Stimulated activated CD4-positive, alpha-beta T cell treated with anti-CD3 and anti-CD28 coated beads, Interleukin-4, amount 100 ng/mL, for 4 hours (primary cell): ENCODE measurements at regions not wholly inside any gene's neighbourhood (a gene's known extent, or its start where the extent isn't known, plus 50 kb on each side); places are given as distances from the start of the nearest gene placed in this dataset.
A peak's percentile ranks its signal among the peaks of the same experiment; 100 is the strongest.

Experiments used
- DNase-seq, 2 experiments: peaks; one replicate each; pipeline ENCODE4 v3.0.0-alpha.2; 2020

DNA sequence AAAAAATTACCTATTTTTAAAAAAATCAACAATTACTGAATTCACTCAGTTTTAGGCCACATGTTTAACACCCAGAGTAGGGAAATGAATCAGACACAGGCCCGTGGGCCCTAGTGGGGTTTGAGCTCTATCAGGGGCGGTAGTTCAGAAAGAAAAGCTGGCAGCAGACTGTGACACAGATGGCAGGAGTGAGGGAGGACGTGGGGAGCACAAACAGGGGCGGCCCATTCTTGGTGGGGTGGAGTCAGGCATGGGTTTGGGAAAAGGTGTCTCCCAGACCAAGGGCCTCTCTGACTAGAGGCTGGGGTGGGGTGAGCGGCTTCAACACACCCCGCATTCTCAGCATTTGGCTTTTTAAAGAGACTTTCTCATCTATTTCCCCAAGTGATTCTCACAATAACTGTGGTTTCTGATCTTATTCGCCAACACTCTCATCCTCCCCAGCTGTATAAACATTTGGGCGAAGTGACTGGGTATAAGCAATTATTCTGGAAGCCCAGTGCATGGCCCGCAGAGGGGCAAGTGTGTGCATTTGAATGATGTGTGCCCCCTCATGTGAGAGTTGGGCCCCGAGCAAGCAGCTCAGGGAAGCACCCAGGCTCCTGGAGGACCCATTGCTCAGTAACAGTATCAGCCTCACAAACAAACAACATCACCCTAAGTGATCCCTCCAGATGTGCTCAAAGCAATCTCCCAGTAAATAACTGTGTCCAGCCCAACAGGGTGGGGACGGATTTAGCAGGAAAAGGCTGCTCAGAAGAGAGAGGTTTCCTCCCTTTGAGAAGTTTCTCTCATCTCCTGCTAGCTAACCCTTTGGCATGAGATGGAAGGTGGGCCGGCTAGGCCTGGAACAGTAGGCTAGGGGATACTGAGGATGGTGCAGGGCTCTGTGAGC lies 437.6 kb upstream of the ZMIZ1 start:
- no peak for DNase-seq

DNA sequence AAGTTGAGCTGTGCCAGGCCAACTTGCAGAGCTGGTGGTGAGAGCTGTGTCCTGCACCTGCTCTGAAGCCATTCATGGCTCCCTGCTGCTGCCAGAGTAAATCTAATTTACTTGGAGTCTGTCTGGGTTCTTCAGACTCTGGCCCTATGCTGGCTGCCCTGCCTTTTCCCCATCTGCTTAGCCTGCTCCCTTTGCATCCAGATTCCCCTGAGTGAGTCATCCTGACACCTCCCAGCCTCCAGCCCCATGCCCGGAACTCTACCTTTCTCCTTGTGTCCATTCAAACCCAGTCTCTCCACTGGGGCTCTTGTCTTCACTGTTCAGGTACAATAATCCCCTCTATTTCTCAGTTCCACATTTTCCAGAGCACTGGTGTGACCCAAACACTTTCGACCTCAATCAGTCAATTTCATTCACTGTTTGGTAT lies 434.4 kb upstream of the ZMIZ1 start:
- DNase-seq: no peak

DNA sequence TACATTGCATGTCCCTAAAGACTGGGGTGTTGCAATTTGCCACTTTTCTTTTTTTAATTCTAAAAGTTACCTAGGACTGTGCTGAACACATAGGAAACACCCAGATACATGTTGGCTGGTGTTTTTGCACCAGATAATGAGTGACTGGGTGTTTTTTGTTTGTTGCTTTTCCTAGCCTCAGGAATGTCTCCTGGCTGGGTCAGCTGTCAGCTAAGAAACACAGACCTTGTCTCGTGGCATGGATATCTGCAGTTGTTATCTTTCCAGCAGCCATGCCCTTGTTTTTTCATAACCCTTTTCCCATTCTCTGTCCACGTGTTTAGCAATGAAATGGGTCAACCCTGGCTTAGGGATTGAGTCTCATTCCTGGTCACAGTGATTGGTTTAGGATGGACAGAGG lies 433.9 kb upstream of the ZMIZ1 start:
- no peak for DNase-seq

DNA sequence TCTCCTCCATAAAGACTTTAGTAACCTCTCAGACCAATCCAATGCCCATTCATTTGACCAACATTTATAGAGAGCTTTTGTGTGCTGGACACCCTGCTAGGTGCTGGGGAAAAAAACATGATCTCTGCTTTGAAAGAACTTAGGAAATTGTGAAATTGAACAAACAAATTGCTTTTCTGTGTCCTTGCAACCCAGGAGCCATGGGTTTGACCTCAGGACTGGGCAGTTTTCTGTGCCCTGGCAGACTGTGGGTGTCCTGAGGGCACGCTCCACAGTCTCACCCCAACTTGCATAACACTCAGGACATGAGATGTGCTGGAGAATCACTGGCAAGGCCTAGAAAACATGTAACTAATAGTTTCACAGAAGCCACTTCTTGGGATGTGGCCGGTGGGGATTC lies 429.1 kb upstream of the ZMIZ1 start:
- no peak for DNase-seq

DNA sequence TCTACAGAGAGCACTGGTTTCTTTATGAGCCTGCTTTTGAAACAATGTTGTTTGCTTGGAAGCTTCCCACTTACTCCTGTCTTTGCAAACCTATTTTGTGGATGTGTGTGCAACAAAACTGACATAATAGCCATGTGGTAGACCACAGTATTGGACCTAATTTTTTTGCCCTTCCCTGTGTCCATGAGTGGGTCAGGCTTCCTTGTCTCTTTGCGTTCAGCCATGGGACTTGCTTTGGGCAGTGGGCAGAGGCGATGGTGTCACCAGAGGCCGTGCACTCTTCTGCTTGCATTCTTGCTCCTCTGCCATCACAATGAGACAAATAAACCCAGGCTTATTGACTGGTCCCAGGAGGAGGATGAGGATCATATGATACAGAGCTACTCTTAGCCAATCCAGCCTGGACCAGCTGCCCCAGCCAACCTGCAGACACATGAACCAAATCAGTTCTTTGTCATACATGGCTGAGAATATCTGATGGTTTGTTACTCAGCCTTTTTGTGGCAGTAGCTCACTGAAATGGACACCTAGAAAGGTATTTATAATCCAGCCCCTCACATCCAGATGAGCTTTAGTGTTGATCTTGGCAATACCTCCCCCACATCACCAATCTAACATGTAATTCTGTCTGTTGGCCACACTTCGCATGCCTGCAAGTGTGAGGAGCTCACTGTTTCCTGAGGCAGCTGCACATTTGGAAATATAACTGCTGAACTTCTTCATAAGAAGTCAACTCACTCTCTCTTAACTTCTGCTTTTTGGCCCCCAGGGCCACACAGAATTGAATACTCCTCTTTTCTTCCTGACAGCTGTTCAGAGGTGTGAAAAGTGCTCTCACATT lies 427.8 kb upstream of the ZMIZ1 start:
- DNase-seq: no peak

DNA sequence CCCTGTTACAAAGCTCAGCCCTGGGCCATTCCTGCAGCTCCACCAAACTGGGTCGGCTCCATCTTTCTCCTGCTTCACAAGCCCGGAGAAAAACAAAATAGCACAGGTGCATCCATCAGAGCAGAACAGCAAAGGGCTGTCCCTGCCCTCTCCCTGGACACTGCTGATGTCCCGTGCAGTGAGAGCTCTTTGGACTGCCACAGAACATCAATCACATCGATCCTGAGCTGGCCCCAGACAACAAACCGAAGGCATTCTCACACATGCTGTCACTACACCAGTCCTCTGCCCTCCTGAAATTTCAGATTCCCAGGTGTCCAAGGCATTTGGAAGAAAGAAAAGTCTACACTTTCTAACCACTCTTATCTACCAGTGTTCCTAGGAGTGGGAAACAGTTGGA lies 427.1 kb upstream of the ZMIZ1 start:
- DNase-seq: no peak

DNA sequence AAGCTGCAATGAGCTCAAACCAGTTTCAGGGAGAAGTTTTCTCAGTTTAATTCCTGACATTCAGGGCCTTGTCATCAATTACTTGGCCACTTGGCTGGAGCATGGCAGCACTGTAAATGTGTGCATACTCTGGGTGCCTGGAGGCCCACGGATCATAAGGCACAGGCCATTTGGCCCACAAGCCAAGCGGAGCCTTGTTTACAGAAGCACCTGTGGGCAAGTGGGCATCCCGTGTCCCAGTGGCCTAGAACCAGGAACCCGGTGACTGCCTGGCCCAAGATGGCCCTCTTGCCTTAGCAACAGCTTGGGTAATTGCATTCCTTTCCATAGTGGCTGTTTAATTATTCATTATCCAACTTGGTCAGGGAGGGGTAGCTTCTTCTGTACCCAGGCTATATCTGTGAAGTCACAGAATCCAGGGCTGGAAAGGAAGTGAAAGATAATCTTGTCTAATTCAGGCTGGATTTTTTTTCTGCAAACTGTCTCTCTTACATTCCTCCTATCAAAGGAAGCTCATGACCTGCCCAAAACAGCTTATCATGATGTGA lies 426.4 kb upstream of the ZMIZ1 start:
- DNase-seq: no peak

DNA sequence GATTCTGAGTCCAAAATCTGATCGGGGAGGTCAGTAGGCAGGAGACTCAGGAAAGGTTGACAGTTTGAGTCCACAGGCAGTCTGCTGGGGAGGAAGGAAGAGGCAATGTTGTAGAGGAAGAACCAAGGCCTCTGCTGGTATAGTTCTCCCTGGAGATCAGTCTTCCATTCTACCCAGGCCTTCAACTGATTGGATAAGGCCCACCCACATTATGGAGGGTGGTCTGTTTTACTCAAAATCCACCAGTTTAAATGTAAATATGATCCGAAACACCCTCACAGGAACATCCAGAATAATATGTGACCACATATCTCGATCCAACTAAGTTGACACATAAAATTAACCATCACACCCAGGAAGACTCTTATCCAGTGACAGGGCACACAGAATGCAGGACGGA lies 425.3 kb upstream of the ZMIZ1 start:
- no peak for DNase-seq

DNA sequence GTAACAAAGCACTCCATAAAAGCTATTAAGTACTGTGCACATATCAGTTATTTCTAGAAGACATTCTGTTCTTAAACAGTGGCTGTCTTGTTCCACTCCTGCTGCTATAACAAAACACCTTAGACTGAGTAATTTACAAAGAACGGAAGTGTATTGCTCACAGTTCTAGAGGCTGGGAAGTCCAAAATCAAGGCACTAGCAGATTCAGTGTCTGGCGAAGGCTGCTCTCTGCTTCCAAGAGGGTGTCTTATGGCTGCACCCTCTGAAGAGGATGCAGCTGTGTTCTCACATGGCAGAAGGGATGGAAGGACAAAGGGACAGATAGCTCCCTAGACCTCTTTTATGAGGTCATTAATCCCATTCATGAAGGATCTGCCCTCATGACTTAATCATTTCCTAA lies 424.2 kb upstream of the ZMIZ1 start:
- DNase-seq: no peak

DNA sequence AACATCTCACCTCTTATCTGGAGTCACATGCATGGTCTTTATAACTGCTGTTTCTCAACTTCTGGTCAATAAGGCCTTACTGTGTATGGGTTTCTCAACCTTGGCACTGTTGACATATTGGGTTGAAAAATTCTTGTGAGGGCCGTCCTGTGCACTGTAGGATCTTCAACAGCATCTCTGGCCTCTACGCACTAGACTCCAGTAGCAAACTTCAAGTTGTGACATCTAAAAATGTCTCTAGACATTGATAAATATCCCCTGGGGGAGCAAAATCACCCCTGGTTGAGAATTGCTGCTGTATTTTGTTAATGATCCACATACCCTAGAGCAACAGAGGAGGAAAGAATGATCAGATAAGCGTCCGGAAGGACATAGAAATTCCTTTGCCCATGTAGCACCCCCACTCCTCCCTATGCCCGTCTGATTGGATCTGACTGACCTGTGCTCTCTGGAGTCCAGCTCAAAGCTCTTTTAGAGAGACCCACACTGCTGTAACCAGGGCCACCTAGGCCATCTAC lies 423.5 kb upstream of the ZMIZ1 start:
- DNase-seq: no peak

DNA sequence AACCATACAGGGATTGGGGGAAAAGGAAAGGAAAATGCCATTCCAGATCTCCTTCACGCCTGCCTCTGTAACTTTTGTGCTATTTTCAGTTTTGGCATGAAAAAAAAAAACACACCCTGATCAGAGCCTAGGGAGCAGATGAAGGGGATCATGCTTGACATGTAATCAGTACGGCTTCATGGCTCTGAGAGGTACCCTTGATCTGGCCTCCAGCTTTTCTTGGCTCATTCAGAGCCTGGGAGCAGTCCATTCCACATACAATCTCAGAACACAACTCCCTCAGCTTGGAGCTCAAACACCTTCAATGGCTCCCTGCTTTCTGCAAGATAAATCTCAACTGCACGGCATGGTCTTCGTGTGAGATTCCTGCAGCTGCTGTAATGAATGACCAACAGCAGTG lies 422.8 kb upstream of the ZMIZ1 start:
- DNase-seq: no peak

DNA sequence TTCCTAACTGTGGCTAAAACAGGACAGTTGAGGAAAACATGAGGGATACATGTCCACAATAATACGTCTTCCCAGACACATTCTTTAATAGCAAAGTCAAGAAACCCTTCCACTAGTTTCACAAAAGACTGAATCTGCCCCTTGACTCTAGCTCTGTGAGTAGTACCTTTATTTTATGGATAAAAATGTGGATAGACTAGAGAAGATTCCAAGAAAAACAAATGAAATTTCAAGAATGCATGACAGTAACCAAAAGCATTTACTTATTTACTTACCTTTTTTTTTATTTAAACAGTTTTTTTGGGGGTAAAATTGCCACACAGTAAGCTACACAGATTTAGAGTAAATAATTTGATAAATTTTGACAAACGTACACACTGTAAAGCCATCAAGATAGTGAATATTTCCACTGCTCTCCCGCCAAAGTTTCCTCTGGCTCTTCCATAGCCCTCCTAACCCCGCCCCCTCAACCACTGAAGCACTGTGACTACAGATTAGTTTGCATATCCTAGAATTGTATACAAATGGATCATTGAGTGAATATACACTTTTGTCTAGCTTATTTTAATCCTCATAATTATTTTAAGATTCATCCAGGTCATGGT lies 420.4 kb upstream of the ZMIZ1 start:
- DNase-seq: no peak

DNA sequence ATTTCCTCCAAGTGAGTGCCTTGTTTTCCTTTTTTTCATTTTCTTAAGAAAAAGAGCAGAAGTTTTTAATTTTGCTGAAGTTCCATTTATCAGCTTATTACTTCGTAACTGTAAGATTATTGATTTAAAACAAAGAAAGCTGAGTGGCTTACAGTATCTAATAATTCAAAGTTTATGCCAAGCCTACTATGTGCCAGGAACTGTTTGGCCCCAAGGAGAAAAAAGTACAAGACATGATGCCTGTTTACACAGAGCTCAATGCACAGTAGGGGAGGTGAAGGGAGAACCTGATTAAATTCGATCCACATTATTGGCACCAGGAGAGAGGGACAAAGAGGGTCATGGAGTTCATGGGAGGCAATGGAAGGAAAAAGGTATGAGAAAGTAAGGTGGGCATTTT lies 419.3 kb upstream of the ZMIZ1 start:
- DNase-seq: no peak

DNA sequence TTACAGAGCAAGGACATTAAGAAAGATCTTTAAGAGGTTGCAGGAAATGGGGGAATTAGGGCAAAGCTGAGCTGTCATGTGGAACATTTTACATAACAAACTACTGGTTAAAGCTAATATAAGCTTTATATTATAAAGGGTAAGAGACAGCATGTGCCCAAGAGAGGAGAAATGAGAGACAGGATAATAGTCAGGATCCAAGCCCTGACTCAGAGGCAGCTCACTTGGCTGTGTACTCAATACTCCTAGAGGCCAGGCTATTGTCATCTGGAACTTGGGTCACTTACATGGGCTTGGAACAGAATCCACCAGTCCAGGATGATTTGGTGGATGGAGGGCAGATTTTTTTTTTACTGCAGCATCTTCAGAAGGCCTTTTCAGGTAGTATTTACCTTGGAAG lies 418.6 kb upstream of the ZMIZ1 start:
- DNase-seq: no peak

DNA sequence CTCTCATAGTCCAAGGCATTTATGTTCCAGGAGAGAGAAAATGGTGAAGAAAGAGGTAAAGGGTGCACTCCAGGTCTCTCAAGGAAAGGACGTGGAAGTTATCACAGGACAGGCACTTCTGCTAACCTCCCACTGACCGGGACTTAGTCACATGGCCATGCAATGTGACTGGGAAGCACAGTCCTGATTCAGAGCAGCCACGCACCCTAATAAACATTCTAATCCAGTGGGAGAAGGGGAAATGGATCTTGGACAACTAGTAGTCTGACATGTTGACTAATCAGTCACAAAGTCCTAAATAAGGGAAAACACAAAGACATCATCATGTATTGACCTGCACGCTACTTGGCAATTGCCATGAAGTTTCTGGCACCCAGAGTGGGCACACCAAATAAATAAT lies 417.5 kb upstream of the ZMIZ1 start:
- DNase-seq: no peak

DNA sequence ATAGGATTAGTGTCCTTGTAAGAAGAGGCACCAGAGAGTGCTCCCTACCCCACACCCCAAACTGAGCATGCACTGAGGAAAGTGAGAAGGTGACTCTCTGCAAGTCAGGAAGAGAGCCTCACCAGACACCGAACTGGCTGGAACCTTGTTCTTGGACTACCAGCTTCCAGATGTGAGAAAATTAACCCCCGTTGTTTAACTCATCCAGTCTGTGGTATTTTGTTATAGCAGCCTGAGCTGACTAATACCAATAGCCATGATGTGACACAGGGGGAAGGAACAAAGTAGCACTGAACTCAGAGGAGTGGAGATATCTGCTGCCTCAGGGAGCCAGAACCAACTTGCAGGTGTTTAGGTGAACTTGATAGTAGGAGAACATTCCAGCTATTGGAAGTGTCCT lies 415.2 kb upstream of the ZMIZ1 start:
- no peak for DNase-seq

DNA sequence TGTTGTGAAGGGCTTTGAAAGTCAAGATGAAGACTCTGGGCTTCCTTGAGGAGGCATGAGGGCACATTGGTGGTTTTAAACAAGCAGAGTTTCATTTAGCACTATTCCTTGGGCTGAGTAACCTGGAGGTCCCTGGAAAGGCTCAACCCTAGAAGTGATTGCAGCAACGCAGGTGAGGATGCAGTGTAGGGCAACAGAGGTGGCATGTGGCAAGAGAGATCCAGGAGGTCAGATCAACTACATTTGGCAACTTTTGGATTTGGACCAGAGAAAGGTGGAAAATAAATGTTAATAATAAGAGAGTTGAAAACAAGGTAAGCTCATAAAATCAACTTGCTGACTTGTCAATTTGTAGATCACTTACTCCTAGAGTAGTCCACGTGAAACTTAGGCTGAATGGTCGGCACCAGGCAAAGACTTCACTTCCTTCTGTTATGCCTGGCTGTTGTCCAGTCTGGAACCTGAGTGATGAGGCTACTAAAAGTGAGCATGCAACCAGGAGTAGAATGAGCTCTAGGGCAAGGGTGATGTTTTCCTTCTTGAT lies 414.6 kb upstream of the ZMIZ1 start:
- no peak for DNase-seq

DNA sequence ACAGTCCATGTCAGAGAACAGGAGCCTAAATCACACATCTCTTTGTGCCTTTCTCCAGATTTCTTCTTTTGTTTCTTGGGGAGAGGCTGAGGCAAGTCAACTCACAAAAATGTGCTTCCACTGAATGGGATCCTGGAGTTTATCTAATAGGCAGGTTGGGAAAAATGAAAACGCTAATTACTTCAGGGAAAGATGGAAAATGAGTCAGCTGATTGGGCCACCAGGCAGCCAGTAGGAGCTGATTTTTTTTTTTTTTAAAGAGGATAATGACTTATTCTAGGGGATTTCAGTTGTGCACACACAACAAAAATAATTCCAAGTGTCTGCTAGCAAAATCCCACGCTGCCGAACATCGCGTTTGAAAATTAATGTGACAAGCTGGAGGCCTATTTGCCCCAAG lies 412.8 kb upstream of the ZMIZ1 start:
- DNase-seq: no peak

DNA sequence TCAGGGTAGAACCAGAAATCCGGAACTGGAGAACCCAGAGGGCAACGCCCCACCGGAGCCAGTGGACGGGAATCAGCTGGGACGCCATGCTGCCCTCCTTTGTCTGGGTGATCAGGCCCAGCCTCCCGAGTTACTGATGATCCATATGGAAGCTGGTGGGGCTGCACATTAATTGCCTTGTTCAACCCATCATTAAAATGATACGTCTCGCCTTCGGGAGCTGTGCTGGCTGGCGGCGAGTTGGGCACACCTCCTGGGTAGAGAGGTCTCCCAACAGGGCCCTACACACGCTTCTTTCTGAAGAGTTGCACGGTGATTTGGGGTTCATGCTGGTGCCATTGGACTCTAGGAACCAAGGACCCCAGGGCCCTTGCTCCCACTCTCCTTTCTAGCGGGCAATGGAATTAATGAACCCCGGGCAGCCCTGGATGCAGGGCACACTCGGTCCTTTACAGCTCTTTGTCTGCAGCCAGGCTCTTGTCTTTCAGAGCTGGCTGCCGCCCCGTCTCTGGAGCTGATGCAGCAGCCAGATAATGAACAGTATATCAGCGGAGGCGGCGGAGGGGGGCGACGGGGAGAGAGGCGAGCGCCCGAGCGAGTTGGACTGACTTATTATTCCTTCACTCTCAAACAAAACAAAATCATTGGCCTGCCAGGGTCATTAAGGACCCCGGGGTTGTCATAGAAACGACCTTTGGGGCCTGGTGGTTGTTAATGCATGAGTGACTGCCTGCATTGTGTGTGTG lies 412.2 kb upstream of the ZMIZ1 start:
- no peak for DNase-seq

DNA sequence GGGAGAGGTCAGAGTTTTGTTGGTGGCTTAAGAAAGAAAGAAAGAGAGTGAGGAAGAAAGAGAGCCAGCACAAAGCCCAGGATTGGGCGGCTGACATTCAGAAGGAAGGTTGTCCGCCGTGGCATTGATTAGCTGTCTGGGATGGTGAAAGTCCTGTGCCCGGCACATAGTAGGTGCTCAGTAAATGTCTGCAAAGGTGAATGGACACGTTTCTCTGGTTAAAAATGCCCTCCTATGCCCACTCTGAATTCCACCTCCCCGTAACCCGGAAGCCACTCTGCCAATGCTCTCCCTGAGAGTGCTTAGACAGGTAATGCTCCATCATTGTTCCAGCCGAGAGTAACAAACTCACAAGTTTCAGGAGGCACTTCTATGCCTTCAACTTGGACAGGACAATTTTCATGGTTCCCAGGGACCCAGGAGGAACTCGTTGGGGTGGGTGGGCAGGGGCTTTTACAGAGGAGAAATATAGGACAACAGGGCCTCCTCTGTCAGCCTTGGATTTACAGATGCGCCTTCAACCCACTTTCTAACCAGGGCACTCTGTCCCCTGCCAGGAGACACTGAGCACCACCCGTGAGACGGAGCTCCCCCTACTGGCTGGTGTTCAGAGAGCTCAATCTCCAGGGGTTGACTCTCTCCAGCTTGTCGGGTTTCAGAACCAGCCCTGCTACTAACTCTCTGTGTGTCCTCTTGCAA lies 411.5 kb upstream of the ZMIZ1 start:
- peak; percentile 45 to 64 for DNase-seq

DNA sequence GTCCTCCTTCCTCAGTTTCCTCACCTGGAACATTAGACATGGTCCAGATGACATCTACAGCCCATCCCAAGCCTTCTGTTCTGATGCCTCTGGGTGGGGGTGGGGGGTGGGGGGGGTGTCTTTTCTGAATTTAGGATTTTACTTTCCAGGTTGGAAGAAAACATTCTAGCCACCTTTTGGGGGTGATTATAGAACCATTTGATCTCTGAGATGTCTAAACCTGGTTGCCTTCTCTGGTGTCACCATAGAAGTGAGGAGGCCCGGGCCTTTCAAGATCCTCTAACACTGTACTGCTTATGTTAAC lies 411.0 kb upstream of the ZMIZ1 start:
- no peak for DNase-seq
